ENCODE measurements at regions not wholly inside any gene's neighbourhood (a gene's known extent, or its start where the extent isn't known, plus 50 kb on each side); places are given as distances from the start of the nearest gene placed in this dataset.
"Not testable (repeated sequence)": the region's sequence is repeated elsewhere in the genome, so short reads cannot be mapped to it uniquely, and the experiment has no call there.

DNA sequence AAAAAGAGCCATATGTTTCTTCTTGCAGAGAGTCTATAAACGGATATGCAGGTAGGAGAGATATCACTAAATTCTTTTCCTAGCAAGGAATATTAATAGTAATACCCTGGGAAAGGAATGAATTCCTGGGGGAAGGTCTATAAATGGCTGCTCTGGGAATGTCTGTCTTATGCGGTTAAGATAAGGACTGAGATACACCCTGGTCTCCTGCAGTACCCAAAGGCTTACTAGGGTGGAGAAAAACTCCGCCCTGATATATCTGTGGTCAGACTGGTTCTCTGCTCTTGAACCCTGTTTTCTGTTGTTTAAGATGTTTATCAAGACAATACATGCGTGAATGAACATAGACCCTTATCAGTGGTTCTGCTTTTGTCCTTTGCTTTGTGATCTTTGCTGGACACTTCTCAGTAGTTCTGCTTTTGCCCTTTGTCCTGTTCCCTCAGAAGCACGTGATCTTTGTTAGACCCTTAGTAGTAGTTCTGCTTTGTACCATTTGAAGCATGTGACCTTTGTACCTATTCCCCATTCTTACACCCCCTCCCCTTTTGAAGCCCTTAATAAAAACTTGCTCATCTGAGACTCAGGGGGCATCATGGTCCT lies 173.1 kb upstream of the CCZ1B start:
- H3K9me3 ChIP-seq (ENCODE audit: low read depth); H3K27ac ChIP-seq; H3K4me2 ChIP-seq (ENCODE audit: unreplicated experiment); H3K4me1 ChIP-seq (ENCODE audit: insufficient read depth); H3K9me2 ChIP-seq (ENCODE audit: insufficient read depth); H3K79me2 ChIP-seq (ENCODE audit: insufficient read depth); H3K27me3 ChIP-seq (replicated peaks; ENCODE audit: insufficient read depth); H3F3A ChIP-seq (ENCODE audit: insufficient read depth); DNase-seq; H3K9ac ChIP-seq; H2AFZ ChIP-seq; H3K36me3 ChIP-seq (ENCODE audit: low read depth); in situ Hi-C loops (cut with MboI); H4K20me1 ChIP-seq (ENCODE audit: insufficient read depth); H3K4me3 ChIP-seq: not testable (repeated sequence)
- 31 to 33% methylated on average over 5 of the region's 5 CpGs for WGBS, 2 experiments (ENCODE audit: low coverage in 1 of 2, low lambda C conversion rate in 2 of 2, missing lambda C conversion rate in 2 of 2)

DNA sequence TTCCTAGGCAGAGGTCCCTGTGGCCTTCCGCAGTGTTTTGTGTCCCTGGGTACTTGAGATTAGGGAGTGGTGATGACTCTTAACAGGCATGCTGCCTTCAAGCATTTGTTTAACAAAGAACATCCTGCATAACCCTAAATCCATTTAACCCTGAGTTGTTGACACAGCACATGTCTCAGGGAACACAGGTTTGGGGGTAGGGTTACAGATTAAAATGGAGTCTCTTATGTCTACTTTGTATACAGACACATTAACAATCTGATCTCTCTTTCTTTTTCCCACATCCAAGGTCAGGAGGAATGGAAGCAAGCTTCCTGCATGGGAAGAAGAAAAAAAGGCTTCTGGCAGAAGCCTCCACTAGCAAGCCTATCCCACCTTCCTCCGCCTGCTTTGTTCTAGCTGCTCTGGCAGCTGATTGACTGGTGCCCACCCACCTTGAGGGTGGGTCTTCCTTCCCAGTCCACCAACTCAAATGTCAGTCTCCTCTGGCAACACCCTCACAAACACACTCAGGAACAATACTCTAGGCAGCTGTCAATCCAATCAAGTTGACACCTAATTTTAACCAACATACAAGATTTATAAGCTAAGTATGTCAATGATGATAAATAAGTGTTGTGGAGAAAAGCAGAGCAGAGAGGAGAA lies 176.5 kb upstream of the CCZ1B start:
- H3K27me3 ChIP-seq (replicated peaks; ENCODE audit: insufficient read depth) = no peaks in the 10 kb centered on the region
- H3K36me3 ChIP-seq (ENCODE audit: low read depth) = no peaks in the 10 kb centered on the region
- in situ Hi-C loops (cut with MboI) = no loop called here
- H2AFZ ChIP-seq = no peak overlapping the region
- H3K9ac ChIP-seq = no peak overlapping the region
- no peaks in the 10 kb centered on the region for H3K9me2 ChIP-seq (ENCODE audit: insufficient read depth)
- H3F3A ChIP-seq (ENCODE audit: insufficient read depth) = no peaks in the 10 kb centered on the region
- H3K79me2 ChIP-seq (ENCODE audit: insufficient read depth) = no peaks in the 10 kb centered on the region
- no peaks in the 10 kb centered on the region for H3K9me3 ChIP-seq (ENCODE audit: low read depth)
- WGBS, 2 experiments (ENCODE audit: low coverage in 1 of 2, low lambda C conversion rate in 2 of 2, missing lambda C conversion rate in 2 of 2) = 35 to 43% methylated on average over 2 of the region's 2 CpGs
- H3K4me1 ChIP-seq (ENCODE audit: insufficient read depth) = no peaks in the 10 kb centered on the region
- no peak overlapping the region for H3K27ac ChIP-seq
- TF ChIP-seq EZH2phosphoT487 (IDR thresholded peaks at IDR 0.05; ENCODE audit: insufficient read depth, low read depth) = no peak
- no peak for TF ChIP-seq EZH2 (IDR thresholded peaks at IDR 0.05; ENCODE audit: insufficient read depth, poor library complexity, severe bottlenecking)
- DNase-seq = no peak
- H4K20me1 ChIP-seq (ENCODE audit: insufficient read depth) = no peaks in the 10 kb centered on the region
- H3K4me3 ChIP-seq = no peak overlapping the region
- H3K4me2 ChIP-seq (ENCODE audit: unreplicated experiment) = no peak overlapping the region

DNA sequence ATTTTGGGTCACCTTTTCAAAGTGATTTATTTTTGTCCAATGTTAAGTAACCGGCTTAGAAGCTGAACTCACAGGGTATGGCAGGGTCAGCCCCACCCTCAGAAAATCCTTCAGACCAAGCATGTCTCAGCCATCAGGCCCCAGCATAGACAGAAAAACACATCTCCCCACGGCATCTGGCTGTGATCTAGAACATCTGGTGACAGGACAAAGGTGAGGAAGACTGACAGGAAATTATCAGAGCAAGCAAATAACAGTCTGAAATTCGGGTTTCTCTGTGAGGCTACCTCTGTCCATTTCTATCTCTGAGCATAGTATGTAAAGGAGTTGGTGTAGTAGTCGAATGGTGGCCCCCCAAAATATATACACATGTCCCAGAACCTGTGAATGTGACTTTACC lies 177.0 kb upstream of the C1GALT1 start:
- in situ Hi-C loops (cut with MboI) = no loop called here
- no peaks in the 10 kb centered on the region for H4K20me1 ChIP-seq (ENCODE audit: insufficient read depth)
- no peak overlapping the region for H3K4me2 ChIP-seq (ENCODE audit: unreplicated experiment)
- H3K4me3 ChIP-seq = no peak overlapping the region
- 14 to 16% methylated on average over 4 of the region's 4 CpGs for WGBS, 2 experiments (ENCODE audit: low coverage in 1 of 2, low lambda C conversion rate in 2 of 2, missing lambda C conversion rate in 2 of 2)
- no peak overlapping the region for H3K27ac ChIP-seq
- H2AFZ ChIP-seq = no peak overlapping the region
- H3K9me3 ChIP-seq (ENCODE audit: low read depth) = no peaks in the 10 kb centered on the region
- H3K27me3 ChIP-seq (replicated peaks; ENCODE audit: insufficient read depth) = no peaks in the 10 kb centered on the region
- H3K79me2 ChIP-seq (ENCODE audit: insufficient read depth) = no peaks in the 10 kb centered on the region
- TF ChIP-seq EZH2phosphoT487 (IDR thresholded peaks at IDR 0.05; ENCODE audit: insufficient read depth, low read depth) = no peak
- no peak for TF ChIP-seq EZH2 (IDR thresholded peaks at IDR 0.05; ENCODE audit: insufficient read depth, poor library complexity, severe bottlenecking)
- H3K36me3 ChIP-seq (ENCODE audit: low read depth) = no peaks in the 10 kb centered on the region
- no peaks in the 10 kb centered on the region for H3F3A ChIP-seq (ENCODE audit: insufficient read depth)
- no peak for DNase-seq
- H3K9ac ChIP-seq = no peak overlapping the region
- H3K9me2 ChIP-seq (ENCODE audit: insufficient read depth) = no peaks in the 10 kb centered on the region
- H3K4me1 ChIP-seq (ENCODE audit: insufficient read depth) = no peaks in the 10 kb centered on the region

DNA sequence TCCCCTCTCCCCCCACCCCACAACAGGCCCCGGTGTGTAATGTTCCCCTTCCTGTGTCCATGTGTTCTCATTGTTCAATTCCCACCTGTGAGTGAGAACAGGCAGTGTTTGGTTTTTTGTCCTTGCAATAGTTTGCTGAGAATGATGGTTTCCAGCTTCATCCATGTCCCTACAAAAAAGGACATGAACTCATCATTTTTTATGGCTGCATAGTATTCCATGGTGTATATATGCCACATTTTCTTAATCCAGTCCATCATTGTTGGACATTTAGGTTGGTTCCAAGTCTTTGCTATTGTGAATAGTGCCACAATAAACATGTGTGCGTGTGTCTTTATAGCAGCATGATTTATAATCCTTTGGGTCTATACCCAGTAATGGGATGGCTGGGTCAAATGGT lies 176.4 kb upstream of the C1GALT1 start:
- H3K4me1 ChIP-seq (ENCODE audit: insufficient read depth); H3K9me2 ChIP-seq (ENCODE audit: insufficient read depth); H3K4me3 ChIP-seq; H3K9ac ChIP-seq; H3K4me2 ChIP-seq (ENCODE audit: unreplicated experiment); H3K27me3 ChIP-seq (replicated peaks; ENCODE audit: insufficient read depth); H3K9me3 ChIP-seq (ENCODE audit: low read depth); in situ Hi-C loops (cut with MboI); H3K27ac ChIP-seq; H4K20me1 ChIP-seq (ENCODE audit: insufficient read depth); H2AFZ ChIP-seq; H3K79me2 ChIP-seq (ENCODE audit: insufficient read depth); DNase-seq; H3F3A ChIP-seq (ENCODE audit: insufficient read depth); H3K36me3 ChIP-seq (ENCODE audit: low read depth): not testable (repeated sequence)
- 33 to 48% methylated on average over 1 of the region's 2 CpGs for WGBS, 2 experiments (ENCODE audit: low coverage in 1 of 2, low lambda C conversion rate in 2 of 2, missing lambda C conversion rate in 2 of 2)

DNA sequence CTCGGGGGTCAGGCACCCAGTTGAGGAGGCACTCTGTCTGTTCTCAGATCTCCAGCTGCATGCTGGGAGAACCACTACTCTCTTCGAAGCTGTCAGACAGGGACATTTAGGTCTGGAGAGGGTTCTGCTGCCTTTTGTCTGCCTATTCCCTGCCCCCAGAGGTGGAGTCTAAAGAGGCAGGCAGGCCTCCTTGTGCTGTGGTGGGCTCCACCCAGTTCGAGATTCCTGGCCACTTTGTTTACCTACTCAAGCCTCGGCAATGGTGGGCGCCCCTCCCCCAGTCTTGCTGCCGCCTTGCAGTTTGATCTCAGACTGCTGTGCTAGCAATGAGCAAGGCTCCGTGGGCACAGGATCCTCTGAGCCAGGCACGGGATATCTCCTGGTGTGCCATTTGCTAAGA lies 171.1 kb upstream of the C1GALT1 start:
- H3K79me2 ChIP-seq (ENCODE audit: insufficient read depth); H3K4me1 ChIP-seq (ENCODE audit: insufficient read depth); H3K9me2 ChIP-seq (ENCODE audit: insufficient read depth); H3K36me3 ChIP-seq (ENCODE audit: low read depth); H3K4me2 ChIP-seq (ENCODE audit: unreplicated experiment); DNase-seq; H3K4me3 ChIP-seq; H3K9me3 ChIP-seq (ENCODE audit: low read depth); H3K9ac ChIP-seq; in situ Hi-C loops (cut with MboI); H2AFZ ChIP-seq; H4K20me1 ChIP-seq (ENCODE audit: insufficient read depth); H3F3A ChIP-seq (ENCODE audit: insufficient read depth); H3K27me3 ChIP-seq (replicated peaks; ENCODE audit: insufficient read depth); H3K27ac ChIP-seq: not testable (repeated sequence)
- 36 to 43% methylated on average over 8 of the region's 8 CpGs for WGBS, 2 experiments (ENCODE audit: low coverage in 1 of 2, low lambda C conversion rate in 2 of 2, missing lambda C conversion rate in 2 of 2)

DNA sequence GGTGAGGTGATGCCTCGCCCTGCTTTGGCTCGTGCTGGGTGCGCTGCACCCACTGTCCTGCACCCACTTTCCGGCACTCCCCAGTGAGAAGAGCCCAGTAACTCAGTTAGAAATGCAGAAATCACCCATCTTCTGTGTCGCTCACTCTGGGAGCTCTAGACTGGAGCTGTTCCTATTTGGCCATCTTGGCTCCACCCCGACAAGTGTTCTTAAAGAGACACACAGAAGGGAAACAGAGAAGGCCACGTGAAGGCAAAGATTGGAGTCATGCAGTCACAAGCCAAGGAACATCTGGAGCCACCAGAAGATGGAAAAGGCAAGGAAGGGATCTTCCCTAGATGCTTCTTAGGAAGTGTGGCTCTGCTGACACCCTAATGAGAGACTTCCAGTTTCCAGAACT lies 170.6 kb upstream of the C1GALT1 start:
- H3K27me3 ChIP-seq (replicated peaks; ENCODE audit: insufficient read depth); H2AFZ ChIP-seq; H3K4me2 ChIP-seq (ENCODE audit: unreplicated experiment); DNase-seq; H3K79me2 ChIP-seq (ENCODE audit: insufficient read depth); in situ Hi-C loops (cut with MboI); H3K4me3 ChIP-seq; H3F3A ChIP-seq (ENCODE audit: insufficient read depth); H3K27ac ChIP-seq; H4K20me1 ChIP-seq (ENCODE audit: insufficient read depth); H3K36me3 ChIP-seq (ENCODE audit: low read depth); H3K9ac ChIP-seq; H3K9me2 ChIP-seq (ENCODE audit: insufficient read depth); H3K9me3 ChIP-seq (ENCODE audit: low read depth); H3K4me1 ChIP-seq (ENCODE audit: insufficient read depth): not testable (repeated sequence)
- WGBS, 2 experiments (ENCODE audit: low coverage in 1 of 2, low lambda C conversion rate in 2 of 2, missing lambda C conversion rate in 2 of 2) = 26 to 38% methylated on average over 7 of the region's 7 CpGs

Measured in GM23248 (cell line).